Putamen (tissue), 1 donor: ENCODE measurements at regions not wholly inside any gene's neighbourhood (a gene's known extent, or its start where the extent isn't known, plus 50 kb on each side); places are given as distances from the start of the nearest gene placed in this dataset.

Experiments
- DNase-seq: peaks from one replicate; pipeline ENCODE4 v3.0.0-alpha.2; 2016; ENCODE audit warnings: low spot score

GRCh38 chr9:28624771-28625170, 1051.5 kb upstream of the C9orf72 start:
- no peak for DNase-seq

DNA sequence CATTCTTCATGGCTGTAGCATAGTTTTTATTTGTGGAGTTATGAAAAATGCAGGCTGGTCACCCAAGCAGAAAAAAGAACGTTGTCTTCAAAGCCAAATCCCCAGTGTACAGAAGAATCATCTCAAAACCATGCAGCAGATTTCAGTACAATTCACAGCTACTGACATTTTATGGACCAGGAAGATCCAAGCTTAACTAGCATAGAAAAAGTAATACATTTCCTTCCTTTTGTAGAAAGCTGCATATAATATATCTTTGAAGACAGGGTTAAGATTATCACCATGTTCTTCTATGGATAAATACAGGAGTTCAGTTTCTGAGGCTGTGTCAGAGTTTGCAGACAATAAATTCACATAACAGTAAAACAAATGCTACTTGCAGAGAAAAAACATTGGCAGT, 1054.8 kb upstream of the C9orf72 start:
- no peak for DNase-seq

- no peak for DNase-seq
Observed at GRCh38 chr9:28648723-28649122, 1075.4 kb upstream of the C9orf72 start.

GRCh38 chr9:28650327-28650726, 1077.0 kb upstream of the C9orf72 start:
- DNase-seq = no peak

- no peak for DNase-seq
Observed at GRCh38 chr9:28651050-28651722, 1077.9 kb upstream of the C9orf72 start.

DNA sequence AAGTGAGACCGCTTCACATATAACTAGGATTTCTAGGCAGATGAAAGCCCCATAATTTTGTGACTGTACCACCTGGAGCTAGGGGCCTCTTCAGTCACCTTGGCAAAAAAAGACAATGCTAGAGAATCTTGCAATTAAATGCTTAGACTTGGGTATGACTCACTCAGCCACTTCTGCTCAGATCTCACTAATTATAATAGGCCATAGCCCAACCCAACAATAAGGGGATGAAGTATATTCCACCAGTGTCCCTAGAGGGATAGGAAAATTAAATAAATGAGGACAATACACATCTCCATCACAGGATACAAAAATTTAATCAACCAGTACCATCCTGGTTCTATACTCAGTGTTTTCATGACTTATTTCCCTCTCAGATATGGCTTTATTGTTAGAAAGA, 1079.9 kb upstream of the C9orf72 start:
- no peak for DNase-seq

GRCh38 chr9:28656727-28657126, 1083.4 kb upstream of the C9orf72 start:
- no peak for DNase-seq

DNA sequence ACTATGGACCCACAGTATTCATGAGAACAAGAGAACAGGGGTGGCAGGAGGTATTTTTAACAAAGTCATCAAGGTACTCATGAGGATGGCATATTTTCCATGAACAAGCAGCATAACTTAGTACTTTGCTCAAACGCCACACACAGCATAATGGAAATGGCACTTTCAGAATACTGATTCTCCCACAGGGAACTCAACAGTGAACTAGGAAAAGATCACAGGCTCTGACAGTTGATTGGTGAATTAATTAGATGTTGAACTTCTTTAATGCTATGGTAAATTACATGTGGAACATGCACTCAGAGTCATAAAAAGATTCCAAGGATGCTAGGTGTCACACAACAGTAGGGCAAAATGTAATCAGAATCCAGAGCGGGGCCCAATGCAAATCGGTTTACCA, 1088.6 kb upstream of the C9orf72 start:
- no peak for DNase-seq

- DNase-seq = no peak
Observed at GRCh38 chr9:28662675-28663074, 1089.4 kb upstream of the C9orf72 start.

DNA sequence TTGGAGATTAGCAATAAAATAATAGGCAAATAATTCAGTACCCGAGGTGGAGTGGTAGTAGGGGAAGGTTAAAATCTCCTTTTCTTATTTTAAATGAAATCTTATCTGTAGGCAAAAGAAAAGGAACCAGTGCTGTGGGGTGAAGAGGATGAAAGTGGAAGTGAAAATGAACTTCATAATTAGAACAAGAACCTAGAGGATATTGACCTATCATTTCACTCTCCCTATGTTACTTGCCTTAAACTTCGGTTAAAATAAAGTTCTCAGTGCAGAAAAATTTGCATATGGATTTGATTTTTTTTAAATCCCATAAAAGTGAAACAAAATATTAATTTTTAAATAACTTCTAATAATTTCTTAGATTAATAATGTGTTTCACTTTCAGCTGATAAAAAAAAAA, 1094.9 kb upstream of the C9orf72 start:
- no peak for DNase-seq

- DNase-seq = no peak
Observed at GRCh38 chr9:28671000-28671399, 1097.7 kb upstream of the C9orf72 start.

- no peak for DNase-seq
Observed at GRCh38 chr9:28678097-28678496, 1104.8 kb upstream of the C9orf72 start.

DNA sequence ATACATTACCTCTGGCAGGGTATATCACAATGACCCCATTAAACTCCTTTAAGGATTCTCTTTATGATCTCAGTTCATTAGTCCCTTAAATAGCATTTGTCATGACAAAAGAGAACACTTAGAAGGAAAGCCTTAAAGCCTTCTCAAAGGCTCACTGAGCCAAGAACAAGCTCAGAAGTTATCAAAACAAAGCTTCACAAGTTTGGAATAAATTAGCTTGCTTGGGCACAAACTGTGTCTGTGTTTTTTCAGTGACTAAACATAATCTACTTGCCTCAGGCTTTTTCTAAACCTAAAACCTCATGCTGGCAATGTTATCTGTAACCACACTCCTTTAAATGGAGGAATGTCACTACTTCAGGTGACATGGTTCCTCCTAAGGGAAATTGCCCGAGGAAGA, 1114.9 kb upstream of the C9orf72 start:
- no peak for DNase-seq

GRCh38 chr9:28692012-28692411, 1118.7 kb upstream of the C9orf72 start:
- no peak for DNase-seq

GRCh38 chr9:28696960-28697359, 1123.7 kb upstream of the C9orf72 start:
- DNase-seq = no peak

GRCh38 chr9:28699632-28700031, 1126.4 kb upstream of the C9orf72 start:
- no peak for DNase-seq

GRCh38 chr9:28707616-28708015, 1134.3 kb upstream of the C9orf72 start:
- no peak for DNase-seq

- DNase-seq = no peak
Observed at GRCh38 chr9:28714188-28714587, 1140.9 kb upstream of the C9orf72 start.

DNA sequence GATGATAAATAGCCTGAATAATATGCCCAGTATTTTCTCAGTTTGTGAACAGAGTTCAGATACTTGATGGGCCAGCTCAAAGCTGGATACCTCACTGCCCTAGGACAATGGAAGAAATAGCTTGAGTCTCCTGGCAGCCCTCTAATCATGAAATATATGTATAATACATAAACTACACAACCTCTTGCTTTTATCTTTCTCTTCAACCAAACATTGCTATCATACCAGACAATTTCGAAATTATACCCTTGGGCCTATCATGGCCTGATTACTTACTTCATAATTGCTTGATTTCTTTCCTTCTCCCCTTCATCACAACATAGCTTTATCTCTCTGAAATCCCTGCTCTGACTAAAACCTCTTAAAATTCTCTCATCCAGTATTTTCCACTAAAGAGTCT, 1144.9 kb upstream of the C9orf72 start:
- no peak for DNase-seq

- no peak for DNase-seq
Observed at GRCh38 chr9:28720746-28721145, 1147.5 kb upstream of the C9orf72 start.

- no peak for DNase-seq
Observed at GRCh38 chr9:28730111-28730510, 1156.8 kb upstream of the C9orf72 start.

DNA sequence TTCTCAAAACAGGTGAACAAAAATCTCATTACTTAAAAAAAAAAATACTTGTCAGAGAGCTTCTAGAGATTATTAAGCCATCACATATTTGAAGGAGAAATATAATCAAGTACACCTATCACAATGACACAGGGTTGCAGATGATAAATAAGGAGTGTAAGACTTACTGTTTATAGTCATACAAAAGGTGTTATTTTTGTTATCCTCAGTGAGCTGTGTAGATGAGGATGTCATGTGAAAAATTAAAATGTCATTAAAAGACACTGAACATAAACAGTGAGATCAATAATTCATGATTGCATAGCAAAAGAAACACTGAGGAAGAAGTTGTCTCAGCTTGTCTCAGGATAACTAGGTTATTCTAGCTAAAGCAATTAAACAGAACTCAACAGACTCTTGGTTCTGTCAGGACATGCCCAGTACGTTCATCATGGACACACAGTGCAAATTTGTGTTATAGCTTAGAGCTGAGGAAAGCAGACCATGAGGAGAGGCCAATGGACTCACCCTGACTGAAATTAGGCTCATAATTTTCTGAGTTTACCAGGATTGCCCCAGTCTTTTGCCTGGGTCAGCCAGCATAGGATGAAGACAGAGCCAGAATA, 1162.6 kb upstream of the C9orf72 start:
- DNase-seq = no peak

- DNase-seq = no peak
Observed at GRCh38 chr9:28741459-28741858, 1168.2 kb upstream of the C9orf72 start.

DNA sequence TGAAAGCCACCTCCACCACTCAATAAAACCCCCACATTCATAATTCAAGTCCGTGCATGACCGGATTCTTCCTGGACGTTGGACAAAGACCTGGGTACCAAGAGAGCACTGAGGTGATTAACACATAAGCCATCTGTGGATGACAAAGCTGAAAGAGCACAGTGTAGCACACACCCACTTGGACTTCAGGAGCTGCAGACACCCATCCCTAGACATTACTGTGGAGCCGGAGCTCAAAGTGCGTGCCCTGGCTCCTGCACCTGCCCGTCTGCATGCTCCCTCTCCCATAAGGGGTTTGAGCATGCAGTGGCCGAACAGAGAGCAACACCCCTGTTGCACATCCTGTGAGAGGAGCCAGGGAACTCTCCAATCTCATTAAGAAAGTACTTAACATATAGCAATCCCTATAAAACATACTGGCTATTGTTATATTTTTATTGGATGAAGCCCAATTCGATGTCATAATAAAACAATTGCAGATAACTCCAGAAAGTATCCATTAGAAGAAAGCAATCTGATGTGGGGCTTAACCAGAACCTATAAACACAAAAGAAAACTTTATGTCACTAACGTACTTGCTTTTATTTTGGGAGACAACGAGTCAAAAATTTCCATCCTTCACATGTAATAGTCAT, 1174.2 kb upstream of the C9orf72 start:
- no peak for DNase-seq
